AG10803 (cell line): ENCODE measurements at regions not wholly inside any gene's neighbourhood (a gene's known extent, or its start where the extent isn't known, plus 50 kb on each side); places are given as distances from the start of the nearest gene placed in this dataset.

Source experiments
- DNase-seq: peaks from one replicate; pipeline ENCODE4 v3.0.0; 2010; ENCODE audit warnings: low read depth
- H3K4me3 ChIP-seq: 2 replicates; pipeline ENCODE4 v1.5.1; 2011; ENCODE audit warnings: mild to moderate bottlenecking, low read length, control low read depth
- TF ChIP-seq, protein P1 (sequence below): conservative IDR thresholded peaks from 2 replicates; pipeline ENCODE4 v1.5.1; 2011; ENCODE audit warnings: mild to moderate bottlenecking, low read length, control low read depth, inconsistent platforms

DNA sequence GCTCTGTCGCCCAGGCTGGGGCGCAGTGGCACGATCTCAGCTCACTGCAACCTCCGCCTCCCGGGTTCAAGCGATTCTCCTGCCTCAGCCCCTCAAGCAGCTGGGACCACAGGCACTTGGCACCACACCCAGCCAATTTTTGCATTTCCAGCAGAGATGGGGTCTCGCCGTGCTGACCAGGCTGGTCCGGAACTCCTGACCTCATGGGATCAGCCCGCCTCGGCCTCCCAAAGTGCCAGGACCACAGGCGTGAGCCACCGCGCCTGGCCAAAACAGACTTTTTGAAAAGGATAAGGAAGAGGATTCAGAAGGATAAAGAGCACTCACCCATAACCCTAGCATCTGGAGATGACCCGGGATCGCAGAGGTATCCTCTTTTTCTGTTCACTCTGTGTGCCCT, 224.5 kb upstream of the AGTR2 start:
- TF ChIP-seq, protein P1, sequence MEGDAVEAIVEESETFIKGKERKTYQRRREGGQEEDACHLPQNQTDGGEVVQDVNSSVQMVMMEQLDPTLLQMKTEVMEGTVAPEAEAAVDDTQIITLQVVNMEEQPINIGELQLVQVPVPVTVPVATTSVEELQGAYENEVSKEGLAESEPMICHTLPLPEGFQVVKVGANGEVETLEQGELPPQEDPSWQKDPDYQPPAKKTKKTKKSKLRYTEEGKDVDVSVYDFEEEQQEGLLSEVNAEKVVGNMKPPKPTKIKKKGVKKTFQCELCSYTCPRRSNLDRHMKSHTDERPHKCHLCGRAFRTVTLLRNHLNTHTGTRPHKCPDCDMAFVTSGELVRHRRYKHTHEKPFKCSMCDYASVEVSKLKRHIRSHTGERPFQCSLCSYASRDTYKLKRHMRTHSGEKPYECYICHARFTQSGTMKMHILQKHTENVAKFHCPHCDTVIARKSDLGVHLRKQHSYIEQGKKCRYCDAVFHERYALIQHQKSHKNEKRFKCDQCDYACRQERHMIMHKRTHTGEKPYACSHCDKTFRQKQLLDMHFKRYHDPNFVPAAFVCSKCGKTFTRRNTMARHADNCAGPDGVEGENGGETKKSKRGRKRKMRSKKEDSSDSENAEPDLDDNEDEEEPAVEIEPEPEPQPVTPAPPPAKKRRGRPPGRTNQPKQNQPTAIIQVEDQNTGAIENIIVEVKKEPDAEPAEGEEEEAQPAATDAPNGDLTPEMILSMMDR: no peak
- DNase-seq: no peak
- H3K4me3 ChIP-seq: no peak overlapping the region

GRCh38 chrX:115948018-115948923, 222.3 kb upstream of the AGTR2 start:
- no peak overlapping the region for H3K4me3 ChIP-seq
- DNase-seq: no peak
- TF ChIP-seq, protein P1: no peak

- TF ChIP-seq, protein P1: no peak
- H3K4me3 ChIP-seq: no peak overlapping the region
- DNase-seq: no peak
Observed at GRCh38 chrX:115949900-115950822, 220.4 kb upstream of the AGTR2 start.

DNA sequence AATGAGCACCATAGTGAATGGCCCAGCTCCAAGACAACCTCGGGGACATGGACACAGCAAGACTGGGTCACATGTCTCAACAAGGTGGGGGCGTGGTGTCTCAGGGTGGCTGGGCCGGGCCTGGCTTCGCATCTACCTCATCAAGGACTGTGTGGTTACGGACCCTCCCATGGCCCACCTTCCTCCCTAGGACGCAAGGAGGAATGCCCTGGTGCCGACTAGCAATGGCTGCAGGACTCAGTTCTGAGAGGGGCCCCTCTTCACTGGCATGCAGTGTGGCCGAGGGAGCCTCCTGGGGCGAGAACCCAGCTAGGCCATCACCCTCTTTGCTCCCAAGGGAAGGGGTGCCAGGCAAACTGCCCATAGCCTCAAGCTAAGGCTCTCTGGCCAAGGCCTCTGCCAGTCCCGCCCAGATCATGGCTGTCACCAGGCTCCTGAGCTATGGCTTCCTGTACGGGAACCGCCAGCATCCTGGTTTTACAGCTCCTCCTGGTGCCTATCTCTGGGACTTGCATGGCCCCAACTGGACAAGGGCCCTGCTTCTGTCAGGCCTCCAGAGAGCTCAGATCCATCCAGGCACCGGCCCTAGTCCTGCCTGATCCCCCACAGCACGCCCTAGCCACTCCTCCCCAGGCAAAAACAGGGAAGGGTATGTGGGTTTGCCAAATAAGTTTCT, 218.0 kb upstream of the AGTR2 start:
- TF ChIP-seq, protein P1: no peak
- H3K4me3 ChIP-seq: no peak overlapping the region
- DNase-seq: no peak

- TF ChIP-seq, protein P1: no peak
- no peak overlapping the region for H3K4me3 ChIP-seq
- no peak for DNase-seq
Observed at GRCh38 chrX:115957862-115958490, 212.6 kb upstream of the AGTR2 start.

- DNase-seq: no peak
- H3K4me3 ChIP-seq: no peak overlapping the region
- TF ChIP-seq, protein P1: no peak
Observed at GRCh38 chrX:115958687-115959359, 211.7 kb upstream of the AGTR2 start.
